Peyer's patch (tissue), 4 donors: ENCODE measurements at regions not wholly inside any gene's neighbourhood (a gene's known extent, or its start where the extent isn't known, plus 50 kb on each side); places are given as distances from the start of the nearest gene placed in this dataset.

Experiments
- CTCF ChIP-seq, 6 experiments: fragments of 450-650 bp in 4 of 6; fragments of 200-600 bp in 2 of 6; sonication (generic) in 1 of 6; IDR thresholded peaks; one replicate each; pipeline ENCODE4 v1.5.1; 2017 to 2019; ENCODE audit warnings: antibody characterized with exemption in 6 of 6, mild to moderate bottlenecking in 3 of 6, moderate library complexity in 1 of 6
- POLR2A ChIP-seq, 2 donors: fragments of 450-650 bp; IDR thresholded peaks; one replicate each; pipeline ENCODE4 v1.5.1; 2017; ENCODE audit warnings: antibody characterized with exemption in 2 of 2, mild to moderate bottlenecking in 2 of 2, moderate library complexity in 2 of 2

GRCh38 chr21:17435565-17436543 is 77.0 kb upstream of the CXADR start:
- TF ChIP-seq CTCF (IDR thresholded peaks at IDR 0.05), result no peak
- TF ChIP-seq POLR2A (IDR thresholded peaks at IDR 0.05), result no peak
